BLaER1 (cell line): ENCODE measurements at regions not wholly inside any gene's neighbourhood (a gene's known extent, or its start where the extent isn't known, plus 50 kb on each side); places are given as distances from the start of the nearest gene placed in this dataset.

Experiments used
- H3K27ac ChIP-seq: shearing (Covaris generic); formaldehyde crosslinking; 2 replicates; pipeline ENCODE4 v1.8.1; 2022
- H3K27me3 ChIP-seq: shearing (Covaris generic); formaldehyde crosslinking; 2 replicates; pipeline ENCODE4 v1.8.1; 2022
- H3K36me3 ChIP-seq: shearing (Covaris generic); formaldehyde crosslinking; 2 replicates; pipeline ENCODE4 v1.8.1; 2022
- H3K4me1 ChIP-seq: shearing (Covaris generic); formaldehyde crosslinking; 2 replicates; pipeline ENCODE4 v1.8.1; 2022
- H3K4me2 ChIP-seq: shearing (Covaris generic); formaldehyde crosslinking; 2 replicates; pipeline ENCODE4 v1.8.1; 2022
- H3K4me3 ChIP-seq: shearing (Covaris generic); formaldehyde crosslinking; 2 replicates; pipeline ENCODE4 v1.8.1; 2022
- H3K9ac ChIP-seq: shearing (Covaris generic); formaldehyde crosslinking; 2 replicates; pipeline ENCODE4 v1.8.1; 2022
- H3K9me3 ChIP-seq: shearing (Covaris generic); formaldehyde crosslinking; 2 replicates; pipeline ENCODE4 v1.8.1; 2022
- H4K20me1 ChIP-seq: shearing (Covaris generic); formaldehyde crosslinking; 2 replicates; pipeline ENCODE4 v1.8.1; 2022
- Cebpa-rat ChIP-seq: shearing (Covaris generic); IDR thresholded peaks from 2 replicates; pipeline ENCODE4 v1.8.1; 2022

GRCh38 chr6:67633058-67633457 lies 1002.0 kb upstream of the ADGRB3 start:
- Histone ChIP-seq H3K4me3 (no peak overlapping the region), H3K27me3 (no peaks in the 10 kb centered on the region), H3K4me2 (no peak overlapping the region), H3K36me3 (no peaks in the 10 kb centered on the region), H3K4me1 (no peaks in the 10 kb centered on the region), H3K27ac (no peak overlapping the region), H3K9ac (no peak overlapping the region), H3K9me3 (peaks cover 14% of the 10 kb centered on the region), H4K20me1 (no peaks in the 10 kb centered on the region)
- TF ChIP-seq Cebpa-rat, result no peak

DNA sequence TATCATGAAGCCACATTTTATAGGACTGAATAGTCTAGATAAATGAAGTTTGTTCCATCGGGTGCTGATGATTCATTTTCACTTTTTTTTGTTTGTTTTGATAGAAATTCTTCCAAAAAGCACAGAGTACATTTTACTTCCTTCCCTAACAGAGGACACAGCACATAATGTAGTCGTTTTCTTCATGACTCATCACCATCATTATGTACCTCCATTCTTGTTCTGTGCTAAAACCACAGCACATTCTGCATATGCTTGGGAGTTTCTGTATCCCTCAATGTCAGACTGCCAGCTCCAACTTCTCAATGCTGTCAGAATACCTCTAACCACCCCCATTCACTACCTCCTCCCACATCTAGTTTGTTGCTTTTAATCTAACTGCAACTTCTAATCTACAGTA lies 1004.9 kb upstream of the ADGRB3 start:
- Histone ChIP-seq H3K9ac (no peak overlapping the region), H3K9me3 (peaks cover 13% of the 10 kb centered on the region), H3K4me1 (no peaks in the 10 kb centered on the region), H3K27me3 (no peaks in the 10 kb centered on the region), H3K36me3 (no peaks in the 10 kb centered on the region), H3K27ac (no peak overlapping the region), H3K4me3 (no peak overlapping the region), H3K4me2 (no peak overlapping the region), H4K20me1 (no peaks in the 10 kb centered on the region)
- TF ChIP-seq Cebpa-rat, result no peak

- peaks cover 4% of the 10 kb centered on the region for H3K9me3 ChIP-seq
- H4K20me1 ChIP-seq, result no peaks in the 10 kb centered on the region
- H3K4me2 ChIP-seq, result no peak overlapping the region
Measured at GRCh38 chr6:67629258-67629657, 1005.8 kb upstream of the ADGRB3 start.

GRCh38 chr6:67615796-67616195 lies 1019.3 kb upstream of the ADGRB3 start:
- TF ChIP-seq Cebpa-rat, result no peak
- H3K27me3 ChIP-seq, result no peaks in the 10 kb centered on the region
- H3K4me3 ChIP-seq, result no peak overlapping the region
- H3K36me3 ChIP-seq, result no peaks in the 10 kb centered on the region
- no peak overlapping the region for H3K27ac ChIP-seq
- H4K20me1 ChIP-seq, result no peaks in the 10 kb centered on the region
- no peaks in the 10 kb centered on the region for H3K4me1 ChIP-seq
- no peaks in the 10 kb centered on the region for H3K9me3 ChIP-seq
- H3K4me2 ChIP-seq, result no peak overlapping the region
- no peak overlapping the region for H3K9ac ChIP-seq

More at GRCh38 chr6:67629258-67629657, 1005.8 kb upstream of the ADGRB3 start:
- no peak for TF ChIP-seq Cebpa-rat
- Histone ChIP-seq H3K9ac (no peak overlapping the region), H3K4me1 (no peaks in the 10 kb centered on the region), H3K27ac (no peak overlapping the region), H3K27me3 (no peaks in the 10 kb centered on the region), H3K4me3 (no peak overlapping the region), H3K36me3 (no peaks in the 10 kb centered on the region)

GRCh38 chr6:67608099-67608749 lies 1026.9 kb upstream of the ADGRB3 start:
- Histone ChIP-seq H3K27me3 (no peaks in the 10 kb centered on the region), H3K9ac (no peak overlapping the region), H3K9me3 (no peaks in the 10 kb centered on the region), H3K4me2 (no peak overlapping the region), H3K27ac (no peak overlapping the region), H3K4me3 (no peak overlapping the region), H3K36me3 (no peaks in the 10 kb centered on the region), H3K4me1 (no peaks in the 10 kb centered on the region), H4K20me1 (no peaks in the 10 kb centered on the region)
- no peak for TF ChIP-seq Cebpa-rat

GRCh38 chr6:67606906-67607828 lies 1027.9 kb upstream of the ADGRB3 start:
- H3K27me3 ChIP-seq, result no peaks in the 10 kb centered on the region
- no peaks in the 10 kb centered on the region for H4K20me1 ChIP-seq
- no peak overlapping the region for H3K4me2 ChIP-seq
- no peak overlapping the region for H3K27ac ChIP-seq
- H3K4me3 ChIP-seq, result no peak overlapping the region
- no peaks in the 10 kb centered on the region for H3K4me1 ChIP-seq
- H3K9me3 ChIP-seq, result no peaks in the 10 kb centered on the region
- H3K9ac ChIP-seq, result no peak overlapping the region
- no peak for TF ChIP-seq Cebpa-rat
- no peaks in the 10 kb centered on the region for H3K36me3 ChIP-seq

DNA sequence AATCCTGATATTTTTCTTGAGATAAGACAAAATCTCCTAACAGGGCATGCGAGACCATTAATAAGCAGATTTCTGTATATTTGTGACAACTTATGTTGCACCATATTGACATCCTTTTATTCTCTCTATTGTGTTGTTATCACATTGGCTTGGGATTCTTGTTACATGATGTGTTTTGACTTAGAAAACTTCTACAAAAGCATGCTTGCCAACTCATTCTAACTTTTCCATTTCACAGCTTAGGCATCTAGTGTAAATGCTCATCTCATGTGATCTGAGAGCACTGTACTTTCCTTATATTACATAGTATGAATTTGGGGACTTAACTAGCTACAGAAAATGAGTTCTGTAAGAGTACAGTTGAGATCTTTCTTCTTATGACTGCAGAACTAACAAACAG lies 1040.7 kb upstream of the ADGRB3 start:
- Histone ChIP-seq H3K9me3 (no peaks in the 10 kb centered on the region), H3K27ac (no peak overlapping the region), H3K4me2 (no peak overlapping the region), H3K9ac (no peak overlapping the region), H3K4me3 (no peak overlapping the region), H3K36me3 (no peaks in the 10 kb centered on the region), H3K4me1 (no peaks in the 10 kb centered on the region), H3K27me3 (no peaks in the 10 kb centered on the region), H4K20me1 (no peaks in the 10 kb centered on the region)
- no peak for TF ChIP-seq Cebpa-rat

DNA sequence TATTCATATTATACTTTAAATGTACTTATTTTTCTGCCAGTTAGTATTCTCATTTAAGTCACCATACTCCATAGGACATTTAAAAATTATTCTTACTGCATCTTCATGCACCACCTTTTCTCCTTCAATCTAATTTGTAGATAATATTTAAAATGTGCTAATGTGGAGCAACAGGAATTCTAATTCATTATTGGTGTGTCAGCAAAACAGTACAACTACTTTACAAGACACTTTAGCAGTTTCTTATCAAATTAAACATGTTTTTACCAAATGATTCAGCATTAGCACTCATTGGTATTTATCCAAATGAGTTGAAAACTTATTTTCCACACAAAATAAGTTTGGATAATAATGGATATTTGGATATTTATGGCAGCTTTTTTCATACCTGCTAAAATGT lies 1041.8 kb upstream of the ADGRB3 start:
- Histone ChIP-seq H3K9ac (no peak overlapping the region), H3K4me2 (no peak overlapping the region), H3K27ac (no peak overlapping the region), H3K36me3 (no peaks in the 10 kb centered on the region), H3K4me3 (no peak overlapping the region), H4K20me1 (no peaks in the 10 kb centered on the region), H3K4me1 (no peaks in the 10 kb centered on the region), H3K9me3 (no peaks in the 10 kb centered on the region), H3K27me3 (no peaks in the 10 kb centered on the region)
- TF ChIP-seq Cebpa-rat, result no peak

DNA sequence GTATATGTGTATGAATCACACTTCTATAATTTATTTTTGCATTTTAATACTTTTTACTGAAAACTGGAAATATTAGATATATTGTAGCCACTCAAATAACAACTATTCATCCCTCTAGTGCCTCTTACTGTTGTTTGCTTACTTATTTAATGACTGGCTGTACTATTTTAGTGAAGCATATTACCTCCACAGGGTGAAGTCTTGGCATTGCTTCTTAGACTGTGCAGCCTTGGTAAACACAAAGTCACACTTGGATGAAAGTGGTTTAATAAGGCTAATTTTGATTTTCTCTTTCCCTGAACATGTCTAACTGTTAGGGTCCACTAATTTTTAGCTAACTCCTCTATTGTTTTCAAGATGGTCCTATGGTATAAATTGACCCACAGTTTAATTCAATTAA lies 1043.2 kb upstream of the ADGRB3 start:
- no peaks in the 10 kb centered on the region for H3K9me3 ChIP-seq
- no peaks in the 10 kb centered on the region for H3K36me3 ChIP-seq
- no peak overlapping the region for H3K4me2 ChIP-seq
- H3K27me3 ChIP-seq, result no peaks in the 10 kb centered on the region
- TF ChIP-seq Cebpa-rat, result no peak
- no peak overlapping the region for H3K9ac ChIP-seq
- no peaks in the 10 kb centered on the region for H4K20me1 ChIP-seq
- no peaks in the 10 kb centered on the region for H3K4me1 ChIP-seq
- H3K4me3 ChIP-seq, result no peak overlapping the region
- no peak overlapping the region for H3K27ac ChIP-seq

DNA sequence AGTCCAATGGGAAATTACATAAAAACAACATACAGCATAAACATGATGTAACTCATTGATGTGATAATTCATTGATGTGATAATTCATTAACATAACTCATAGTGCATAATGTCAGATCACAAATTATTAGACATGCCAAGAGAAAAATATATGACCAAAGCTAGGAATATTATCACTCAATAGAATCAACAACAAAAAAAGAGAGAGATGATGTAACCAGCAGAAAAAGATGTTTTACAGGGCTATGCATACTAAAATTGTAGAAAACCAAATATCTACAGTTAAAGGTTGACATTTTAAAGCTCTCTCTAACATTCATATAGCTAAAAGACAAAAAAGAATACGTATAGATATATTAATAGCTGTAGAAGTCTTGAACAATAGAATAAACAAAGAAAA lies 1067.2 kb upstream of the ADGRB3 start:
- Histone ChIP-seq H3K4me3 (no peak overlapping the region), H3K4me2 (no peak overlapping the region), H3K27ac (no peak overlapping the region), H3K9me3 (no peaks in the 10 kb centered on the region), H3K36me3 (no peaks in the 10 kb centered on the region), H4K20me1 (no peaks in the 10 kb centered on the region), H3K27me3 (no peaks in the 10 kb centered on the region), H3K9ac (no peak overlapping the region), H3K4me1 (no peaks in the 10 kb centered on the region)
- no peak for TF ChIP-seq Cebpa-rat
